ENCODE measurements at regions not wholly inside any gene's neighbourhood (a gene's known extent, or its start where the extent isn't known, plus 50 kb on each side); places are given as distances from the start of the nearest gene placed in this dataset.

DNA sequence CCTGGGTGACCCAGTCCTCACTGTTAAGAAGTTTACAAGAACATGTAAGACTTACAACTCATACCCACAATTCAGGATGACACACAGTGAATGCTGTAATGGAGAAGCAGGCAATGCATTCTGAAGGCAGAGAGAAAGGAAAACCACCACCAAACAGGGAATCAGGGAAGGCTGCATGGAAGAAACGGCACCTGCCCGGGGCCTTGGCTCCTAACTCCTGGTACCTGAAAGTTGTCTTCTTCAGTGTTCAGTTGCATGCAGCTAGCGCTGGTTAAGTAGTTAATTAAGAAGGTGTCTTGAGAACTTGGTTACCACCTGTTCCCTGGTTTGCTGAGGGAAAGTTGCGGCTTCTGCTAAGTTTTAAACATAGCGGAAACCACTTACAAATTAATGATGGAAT lies 57.2 kb downstream of the GPR6 start:
- TF ChIP-seq ZC3H10 (CRISPR knock-in tag; IDR thresholded peaks at IDR 0.05), result no peak
- TF ChIP-seq ZNF8 (CRISPR knock-in tag; IDR thresholded peaks at IDR 0.05), result no peak
- TF ChIP-seq, protein P1, sequence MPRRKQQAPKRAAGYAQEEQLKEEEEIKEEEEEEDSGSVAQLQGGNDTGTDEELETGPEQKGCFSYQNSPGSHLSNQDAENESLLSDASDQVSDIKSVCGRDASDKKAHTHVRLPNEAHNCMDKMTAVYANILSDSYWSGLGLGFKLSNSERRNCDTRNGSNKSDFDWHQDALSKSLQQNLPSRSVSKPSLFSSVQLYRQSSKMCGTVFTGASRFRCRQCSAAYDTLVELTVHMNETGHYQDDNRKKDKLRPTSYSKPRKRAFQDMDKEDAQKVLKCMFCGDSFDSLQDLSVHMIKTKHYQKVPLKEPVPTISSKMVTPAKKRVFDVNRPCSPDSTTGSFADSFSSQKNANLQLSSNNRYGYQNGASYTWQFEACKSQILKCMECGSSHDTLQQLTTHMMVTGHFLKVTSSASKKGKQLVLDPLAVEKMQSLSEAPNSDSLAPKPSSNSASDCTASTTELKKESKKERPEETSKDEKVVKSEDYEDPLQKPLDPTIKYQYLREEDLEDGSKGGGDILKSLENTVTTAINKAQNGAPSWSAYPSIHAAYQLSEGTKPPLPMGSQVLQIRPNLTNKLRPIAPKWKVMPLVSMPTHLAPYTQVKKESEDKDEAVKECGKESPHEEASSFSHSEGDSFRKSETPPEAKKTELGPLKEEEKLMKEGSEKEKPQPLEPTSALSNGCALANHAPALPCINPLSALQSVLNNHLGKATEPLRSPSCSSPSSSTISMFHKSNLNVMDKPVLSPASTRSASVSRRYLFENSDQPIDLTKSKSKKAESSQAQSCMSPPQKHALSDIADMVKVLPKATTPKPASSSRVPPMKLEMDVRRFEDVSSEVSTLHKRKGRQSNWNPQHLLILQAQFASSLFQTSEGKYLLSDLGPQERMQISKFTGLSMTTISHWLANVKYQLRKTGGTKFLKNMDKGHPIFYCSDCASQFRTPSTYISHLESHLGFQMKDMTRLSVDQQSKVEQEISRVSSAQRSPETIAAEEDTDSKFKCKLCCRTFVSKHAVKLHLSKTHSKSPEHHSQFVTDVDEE (CRISPR knock-in tag; IDR thresholded peaks at IDR 0.05), result no peak
- TF ChIP-seq, protein P2, sequence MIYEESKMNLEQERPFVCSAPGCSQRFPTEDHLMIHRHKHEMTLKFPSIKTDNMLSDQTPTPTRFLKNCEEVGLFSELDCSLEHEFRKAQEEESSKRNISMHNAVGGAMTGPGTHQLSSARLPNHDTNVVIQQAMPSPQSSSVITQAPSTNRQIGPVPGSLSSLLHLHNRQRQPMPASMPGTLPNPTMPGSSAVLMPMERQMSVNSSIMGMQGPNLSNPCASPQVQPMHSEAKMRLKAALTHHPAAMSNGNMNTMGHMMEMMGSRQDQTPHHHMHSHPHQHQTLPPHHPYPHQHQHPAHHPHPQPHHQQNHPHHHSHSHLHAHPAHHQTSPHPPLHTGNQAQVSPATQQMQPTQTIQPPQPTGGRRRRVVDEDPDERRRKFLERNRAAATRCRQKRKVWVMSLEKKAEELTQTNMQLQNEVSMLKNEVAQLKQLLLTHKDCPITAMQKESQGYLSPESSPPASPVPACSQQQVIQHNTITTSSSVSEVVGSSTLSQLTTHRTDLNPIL (CRISPR knock-in tag; IDR thresholded peaks at IDR 0.05; ENCODE audit: low read depth), result no peak
- ATAC-seq, result no peak

DNA sequence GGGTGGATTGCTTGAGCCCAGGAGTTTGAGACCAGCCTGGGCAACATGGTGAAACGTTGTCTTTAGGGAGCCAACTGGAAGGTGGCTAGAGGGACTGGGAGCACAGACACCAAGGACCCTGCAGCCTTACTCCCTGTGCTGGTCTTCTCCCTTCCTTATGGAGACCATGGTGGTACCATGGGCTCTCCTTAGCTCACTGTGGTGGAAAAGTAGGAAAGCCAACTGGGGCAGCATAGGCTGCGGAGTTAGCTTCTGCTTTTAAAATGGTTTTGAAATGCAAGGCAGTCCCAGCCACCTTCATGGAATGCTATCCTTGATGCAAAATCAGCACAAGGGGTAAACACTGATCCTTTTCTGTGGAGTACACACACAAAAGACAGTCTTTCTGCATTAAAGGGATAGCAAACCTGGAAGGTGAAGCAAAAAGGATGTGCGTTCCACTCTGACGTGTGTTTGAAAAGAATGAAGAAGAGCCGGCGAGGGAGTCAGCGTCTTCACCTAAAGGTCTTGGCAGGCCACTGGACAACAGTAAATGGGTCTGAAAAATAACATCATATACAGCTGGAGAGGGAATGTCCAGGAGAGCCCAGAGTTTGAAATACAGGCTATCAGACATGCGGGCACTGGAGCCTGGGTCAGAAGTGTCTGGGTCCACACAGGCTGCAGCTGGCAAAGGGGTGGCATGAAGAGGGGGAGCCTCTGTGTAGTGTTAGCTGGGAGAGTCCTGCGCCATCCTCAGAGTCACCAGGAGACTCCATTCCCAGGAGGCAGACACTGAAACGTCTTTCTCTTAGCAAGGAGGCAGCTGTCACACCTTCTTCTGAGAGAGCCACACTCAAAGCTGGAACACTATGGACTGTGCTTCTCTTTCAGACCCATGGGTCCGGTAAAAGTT lies 58.5 kb downstream of the GPR6 start:
- TF ChIP-seq OSR1 (CRISPR knock-in tag; IDR thresholded peaks at IDR 0.05) (no peak), SNAI2 (CRISPR knock-in tag; IDR thresholded peaks at IDR 0.05) (no peak)
- ATAC-seq, result no peak

DNA sequence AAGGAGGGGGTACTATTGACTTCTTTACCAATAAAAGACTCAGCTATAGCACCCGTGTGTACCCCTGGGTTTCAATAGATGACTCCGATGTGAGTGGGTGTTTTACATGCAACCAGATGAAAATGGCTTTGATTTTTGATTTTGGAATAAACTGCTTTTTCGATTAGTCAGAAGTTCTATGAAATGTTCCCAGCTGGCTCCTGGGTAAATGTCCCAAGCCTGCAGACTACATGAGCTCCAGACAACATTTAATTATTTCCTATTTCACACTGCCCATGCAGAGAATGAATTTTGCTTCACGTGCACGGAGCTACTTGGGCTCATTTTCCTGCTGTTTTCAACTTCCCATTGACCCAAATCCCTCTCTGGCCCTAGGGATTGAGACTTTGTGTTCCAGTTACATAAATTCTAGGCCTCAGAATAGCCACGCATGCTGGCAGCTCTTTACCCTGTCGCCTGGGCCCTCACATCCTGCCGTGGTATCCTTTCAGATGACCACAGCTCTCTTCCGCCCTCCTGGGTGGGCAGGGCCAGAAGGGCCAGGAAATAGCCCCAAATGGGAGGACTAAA lies 59.7 kb downstream of the GPR6 start:
- ATAC-seq, result no peak
- no peak for TF ChIP-seq ARNTL (CRISPR knock-in tag; IDR thresholded peaks at IDR 0.05; ENCODE audit: borderline replicate concordance, low read depth)
- TF ChIP-seq, protein P3, sequence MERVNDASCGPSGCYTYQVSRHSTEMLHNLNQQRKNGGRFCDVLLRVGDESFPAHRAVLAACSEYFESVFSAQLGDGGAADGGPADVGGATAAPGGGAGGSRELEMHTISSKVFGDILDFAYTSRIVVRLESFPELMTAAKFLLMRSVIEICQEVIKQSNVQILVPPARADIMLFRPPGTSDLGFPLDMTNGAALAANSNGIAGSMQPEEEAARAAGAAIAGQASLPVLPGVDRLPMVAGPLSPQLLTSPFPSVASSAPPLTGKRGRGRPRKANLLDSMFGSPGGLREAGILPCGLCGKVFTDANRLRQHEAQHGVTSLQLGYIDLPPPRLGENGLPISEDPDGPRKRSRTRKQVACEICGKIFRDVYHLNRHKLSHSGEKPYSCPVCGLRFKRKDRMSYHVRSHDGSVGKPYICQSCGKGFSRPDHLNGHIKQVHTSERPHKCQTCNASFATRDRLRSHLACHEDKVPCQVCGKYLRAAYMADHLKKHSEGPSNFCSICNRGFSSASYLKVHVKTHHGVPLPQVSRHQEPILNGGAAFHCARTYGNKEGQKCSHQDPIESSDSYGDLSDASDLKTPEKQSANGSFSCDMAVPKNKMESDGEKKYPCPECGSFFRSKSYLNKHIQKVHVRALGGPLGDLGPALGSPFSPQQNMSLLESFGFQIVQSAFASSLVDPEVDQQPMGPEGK (CRISPR knock-in tag; IDR thresholded peaks at IDR 0.05; ENCODE audit: borderline replicate concordance), result no peak
- no peak for TF ChIP-seq GLIS3 (CRISPR knock-in tag; IDR thresholded peaks at IDR 0.05)
- TF ChIP-seq ISL1 (CRISPR knock-in tag; IDR thresholded peaks at IDR 0.05), result no peak
- no peak for TF ChIP-seq OSR1 (CRISPR knock-in tag; IDR thresholded peaks at IDR 0.05)
- TF ChIP-seq ZFP30 (CRISPR knock-in tag; IDR thresholded peaks at IDR 0.05), result no peak
- TF ChIP-seq, protein P4, sequence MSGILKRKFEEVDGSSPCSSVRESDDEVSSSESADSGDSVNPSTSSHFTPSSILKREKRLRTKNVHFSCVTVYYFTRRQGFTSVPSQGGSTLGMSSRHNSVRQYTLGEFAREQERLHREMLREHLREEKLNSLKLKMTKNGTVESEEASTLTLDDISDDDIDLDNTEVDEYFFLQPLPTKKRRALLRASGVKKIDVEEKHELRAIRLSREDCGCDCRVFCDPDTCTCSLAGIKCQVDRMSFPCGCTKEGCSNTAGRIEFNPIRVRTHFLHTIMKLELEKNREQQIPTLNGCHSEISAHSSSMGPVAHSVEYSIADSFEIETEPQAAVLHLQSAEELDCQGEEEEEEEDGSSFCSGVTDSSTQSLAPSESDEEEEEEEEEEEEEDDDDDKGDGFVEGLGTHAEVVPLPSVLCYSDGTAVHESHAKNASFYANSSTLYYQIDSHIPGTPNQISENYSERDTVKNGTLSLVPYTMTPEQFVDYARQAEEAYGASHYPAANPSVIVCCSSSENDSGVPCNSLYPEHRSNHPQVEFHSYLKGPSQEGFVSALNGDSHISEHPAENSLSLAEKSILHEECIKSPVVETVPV (CRISPR knock-in tag; IDR thresholded peaks at IDR 0.05), result no peak
- no peak for TF ChIP-seq ZNF70 (CRISPR knock-in tag; IDR thresholded peaks at IDR 0.05)
- no peak for TF ChIP-seq BACH2 (CRISPR knock-in tag; IDR thresholded peaks at IDR 0.05; ENCODE audit: borderline replicate concordance)
- TF ChIP-seq ZFP3 (CRISPR knock-in tag; IDR thresholded peaks at IDR 0.05), result no peak
- TF ChIP-seq RARB (CRISPR knock-in tag; IDR thresholded peaks at IDR 0.05), result no peak
- TF ChIP-seq, protein P5, sequence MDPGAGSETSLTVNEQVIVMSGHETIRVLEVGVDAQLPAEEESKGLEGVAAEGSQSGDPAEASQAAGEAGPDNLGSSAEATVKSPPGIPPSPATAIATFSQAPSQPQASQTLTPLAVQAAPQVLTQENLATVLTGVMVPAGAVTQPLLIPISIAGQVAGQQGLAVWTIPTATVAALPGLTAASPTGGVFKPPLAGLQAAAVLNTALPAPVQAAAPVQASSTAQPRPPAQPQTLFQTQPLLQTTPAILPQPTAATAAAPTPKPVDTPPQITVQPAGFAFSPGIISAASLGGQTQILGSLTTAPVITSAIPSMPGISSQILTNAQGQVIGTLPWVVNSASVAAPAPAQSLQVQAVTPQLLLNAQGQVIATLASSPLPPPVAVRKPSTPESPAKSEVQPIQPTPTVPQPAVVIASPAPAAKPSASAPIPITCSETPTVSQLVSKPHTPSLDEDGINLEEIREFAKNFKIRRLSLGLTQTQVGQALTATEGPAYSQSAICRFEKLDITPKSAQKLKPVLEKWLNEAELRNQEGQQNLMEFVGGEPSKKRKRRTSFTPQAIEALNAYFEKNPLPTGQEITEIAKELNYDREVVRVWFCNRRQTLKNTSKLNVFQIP (CRISPR knock-in tag; IDR thresholded peaks at IDR 0.05; ENCODE audit: borderline replicate concordance, low read depth), result no peak

DNA sequence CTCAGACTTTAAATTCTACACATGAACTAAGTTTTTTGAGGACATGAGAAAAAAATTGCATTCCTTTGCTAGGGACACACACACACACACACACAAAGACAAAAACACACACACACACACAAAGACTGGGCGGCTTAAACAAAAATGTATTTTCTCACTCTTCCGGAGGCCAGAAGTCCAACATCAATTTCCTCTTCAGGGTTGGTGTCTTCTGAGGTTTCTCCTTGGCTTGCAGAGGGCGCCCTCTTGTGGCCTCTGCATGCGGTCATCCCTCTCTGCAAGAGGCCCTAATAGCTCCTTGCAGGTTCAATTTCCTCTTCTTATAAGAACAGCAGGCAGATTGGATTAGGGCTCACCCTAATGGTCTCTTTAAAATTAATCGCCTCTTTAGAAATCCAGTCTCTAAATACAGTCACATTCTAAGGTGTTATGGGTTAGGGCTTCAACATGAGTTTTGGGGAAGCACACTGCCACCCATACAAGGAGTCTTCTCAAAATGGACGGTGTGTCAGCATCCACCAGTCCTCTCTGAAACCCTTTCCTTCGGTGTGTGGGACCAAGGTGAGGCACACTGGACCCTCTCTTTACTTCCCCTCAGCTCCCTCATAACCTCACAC lies 61.4 kb downstream of the GPR6 start:
- no peak for TF ChIP-seq ESRRG (CRISPR knock-in tag; IDR thresholded peaks at IDR 0.05)
- peak; percentile 98 for ATAC-seq

Measured in SK-N-SH treated with all-trans-retinoic acid at 6 μM for 48 hours (cell line).